ENCODE measurements at regions not wholly inside any gene's neighbourhood (a gene's known extent, or its start where the extent isn't known, plus 50 kb on each side); places are given as distances from the start of the nearest gene placed in this dataset.
A peak's percentile ranks its signal among the peaks of the same experiment; 100 is the strongest.

DNA sequence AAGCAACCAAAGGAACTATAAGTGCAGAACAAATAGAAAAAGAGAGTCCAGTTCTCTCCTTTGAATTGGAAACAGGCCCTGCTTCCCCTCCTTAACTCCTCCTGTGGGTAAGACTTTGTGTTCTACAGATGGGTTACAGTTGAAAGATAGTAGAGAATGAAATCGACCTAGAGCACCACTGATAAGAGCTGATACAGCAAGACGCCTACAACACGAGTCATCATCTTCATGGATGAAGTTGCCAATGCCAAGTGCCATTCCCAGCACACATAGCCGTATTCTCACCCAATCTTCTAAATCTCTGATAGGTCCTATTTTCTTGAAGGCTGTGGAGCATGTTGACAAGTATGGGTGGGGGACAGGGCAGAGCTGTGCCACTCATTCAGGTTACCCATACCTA, 99.8 kb upstream of the CAMK1G start:
- Histone ChIP-seq H3K4me3 (ENCODE audit: low read depth, low read length) (no peak overlapping the region), H3K79me1 (ENCODE audit: low read length) (peaks cover 8% of the 10 kb centered on the region), H3K27me3 (ENCODE audit: insufficient read depth, low read length) (no peaks in the 10 kb centered on the region), H3K14ac (ENCODE audit: low read length) (no peak overlapping the region), H3K27ac (ENCODE audit: low read depth, low read length) (no peak overlapping the region), H3K9ac (ENCODE audit: low read length) (no peak overlapping the region), H3K79me2 (ENCODE audit: control insufficient read depth, insufficient read depth, low read length, poor library complexity) (peaks cover 2% of the 10 kb centered on the region), H3K4me2 (ENCODE audit: low read length) (no peak overlapping the region), H2BK5ac (ENCODE audit: low read depth, low read length, poor library complexity) (no peak overlapping the region), H3K4ac (ENCODE audit: low read depth, low read length) (no peak overlapping the region), H2AK5ac (ENCODE audit: low read length) (no peak overlapping the region), H4K91ac (ENCODE audit: low read depth, low read length) (no peak overlapping the region), H4K12ac (ENCODE audit: low read depth, low read length) (no peak overlapping the region), H2AFZ (ENCODE audit: insufficient read depth, low read length, poor library complexity) (no peak overlapping the region), H2BK12ac (ENCODE audit: low read length) (no peak overlapping the region), H3K9me3 (ENCODE audit: insufficient read depth, low read depth, low read length) (peaks cover 2% of the 10 kb centered on the region), H4K8ac (ENCODE audit: low read depth, low read length) (no peak overlapping the region), H3K4me1 (ENCODE audit: control insufficient read depth in 1 of 2, insufficient read depth in 2 of 2, low read length in 2 of 2) (peaks cover 4 to 9% of the 10 kb centered on the region in 2 experiments), H3K18ac (ENCODE audit: low read length) (no peak overlapping the region), H2BK120ac (ENCODE audit: insufficient read depth, low read length, poor library complexity) (no peak overlapping the region), H3K23ac (ENCODE audit: low read length) (no peak overlapping the region), H3K36me3 (ENCODE audit: control insufficient read depth in 1 of 2, insufficient read depth in 2 of 2, low read length in 2 of 2) (no peaks in the 10 kb centered on the region)
- DNase-seq = no peak
- no CpG with 5 or more reads among the region's 4 CpGs for WGBS (ENCODE audit: extremely low coverage, insufficient coverage, insufficient read length)

DNA sequence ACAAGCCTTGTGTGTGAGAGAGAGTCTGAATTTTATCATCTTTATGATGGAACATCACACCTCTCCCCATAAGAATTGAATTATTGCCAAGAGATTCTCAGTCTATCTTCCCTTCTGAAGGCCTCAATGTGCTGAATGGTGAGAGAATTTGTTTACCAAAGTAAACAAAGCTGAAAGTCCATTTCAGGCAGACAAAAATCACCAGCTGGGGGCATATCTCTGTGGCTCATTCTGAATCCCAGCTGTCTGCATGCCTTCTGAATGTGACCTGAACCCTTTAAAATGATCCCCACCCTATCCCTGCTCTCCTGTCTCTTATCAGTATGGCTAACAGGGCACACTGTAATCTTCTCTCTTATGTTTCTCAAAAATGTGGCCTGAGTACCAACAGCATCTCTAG, 99.1 kb upstream of the CAMK1G start:
- DNase-seq = no peak
- no peak overlapping the region for H2BK12ac ChIP-seq (ENCODE audit: low read length)
- H4K8ac ChIP-seq (ENCODE audit: low read depth, low read length) = no peak overlapping the region
- no peak overlapping the region for H4K91ac ChIP-seq (ENCODE audit: low read depth, low read length)
- H3K79me1 ChIP-seq (ENCODE audit: low read length) = peaks cover 2% of the 10 kb centered on the region
- no peak overlapping the region for H3K4me2 ChIP-seq (ENCODE audit: low read length)
- no peak overlapping the region for H3K23ac ChIP-seq (ENCODE audit: low read length)
- H2BK5ac ChIP-seq (ENCODE audit: low read depth, low read length, poor library complexity) = no peak overlapping the region
- no peaks in the 10 kb centered on the region for H3K27me3 ChIP-seq (ENCODE audit: insufficient read depth, low read length)
- no peak overlapping the region for H2AFZ ChIP-seq (ENCODE audit: insufficient read depth, low read length, poor library complexity)
- H3K9ac ChIP-seq (ENCODE audit: low read length) = no peak overlapping the region
- peaks cover 0 to 4% of the 10 kb centered on the region in 2 experiments for H3K4me1 ChIP-seq (ENCODE audit: control insufficient read depth in 1 of 2, insufficient read depth in 2 of 2, low read length in 2 of 2)
- H4K12ac ChIP-seq (ENCODE audit: low read depth, low read length) = no peak overlapping the region
- H3K27ac ChIP-seq (ENCODE audit: low read depth, low read length) = no peak overlapping the region
- H2BK120ac ChIP-seq (ENCODE audit: insufficient read depth, low read length, poor library complexity) = no peak overlapping the region
- H3K4me3 ChIP-seq (ENCODE audit: low read depth, low read length) = no peak overlapping the region
- no peak overlapping the region for H3K18ac ChIP-seq (ENCODE audit: low read length)
- no peak overlapping the region for H3K14ac ChIP-seq (ENCODE audit: low read length)
- H3K9me3 ChIP-seq (ENCODE audit: insufficient read depth, low read depth, low read length) = peaks cover 2% of the 10 kb centered on the region
- H3K4ac ChIP-seq (ENCODE audit: low read depth, low read length) = no peak overlapping the region
- no peaks in the 10 kb centered on the region for H3K36me3 ChIP-seq (ENCODE audit: control insufficient read depth in 1 of 2, insufficient read depth in 2 of 2, low read length in 2 of 2)
- no peak overlapping the region for H2AK5ac ChIP-seq (ENCODE audit: low read length)
- H3K79me2 ChIP-seq (ENCODE audit: control insufficient read depth, insufficient read depth, low read length, poor library complexity) = no peaks in the 10 kb centered on the region

DNA sequence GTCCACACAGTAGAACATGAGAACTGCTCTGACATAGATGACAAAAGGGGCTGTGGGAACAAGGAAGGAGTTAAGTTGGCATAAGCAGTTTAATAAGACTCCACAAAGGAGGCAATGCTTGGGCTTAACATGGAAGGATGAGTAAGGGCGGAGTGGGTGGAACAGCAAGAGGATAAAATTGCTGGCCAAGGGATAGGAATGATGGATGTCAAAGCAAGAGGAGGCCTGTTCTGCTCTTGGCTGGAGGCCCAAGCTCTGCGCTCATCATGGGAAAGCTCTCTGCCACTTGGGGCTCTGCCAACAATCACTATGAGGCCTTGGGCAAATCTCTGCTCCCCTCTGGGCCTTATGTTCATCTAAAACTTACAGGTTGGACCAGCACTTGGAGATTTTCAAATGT, 98.3 kb upstream of the CAMK1G start:
- WGBS (ENCODE audit: extremely low coverage, insufficient coverage, insufficient read length) = no CpG with 5 or more reads among the region's 2 CpGs
- Histone ChIP-seq H3K4me3 (ENCODE audit: low read depth, low read length) (no peak overlapping the region), H3K27ac (ENCODE audit: low read depth, low read length) (no peak overlapping the region)

DNA sequence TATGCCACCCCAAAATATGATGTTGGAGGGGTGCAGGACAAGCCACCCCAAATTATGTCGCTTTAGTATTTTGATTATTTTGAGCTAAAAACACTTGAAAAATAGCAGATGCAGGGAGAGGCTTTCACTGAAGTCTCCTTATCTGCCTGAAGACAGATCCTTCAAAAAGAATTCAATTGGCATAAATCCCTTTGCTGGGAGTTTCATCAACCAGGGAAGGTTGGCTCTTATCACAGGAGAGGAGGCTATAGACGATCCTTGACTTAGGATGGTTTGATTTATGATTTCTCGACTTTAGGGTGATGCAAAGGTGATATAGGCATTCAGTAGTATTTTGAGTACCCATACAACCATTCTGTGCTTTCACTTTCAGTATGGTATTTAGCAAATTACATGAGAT, 97.8 kb upstream of the CAMK1G start:
- no peak overlapping the region for H3K4me3 ChIP-seq (ENCODE audit: low read depth, low read length)
- H3K36me3 ChIP-seq (ENCODE audit: control insufficient read depth in 1 of 2, insufficient read depth in 2 of 2, low read length in 2 of 2) = no peaks in the 10 kb centered on the region
- no peaks in the 10 kb centered on the region for H3K79me1 ChIP-seq (ENCODE audit: low read length)
- H2AFZ ChIP-seq (ENCODE audit: insufficient read depth, low read length, poor library complexity) = no peak overlapping the region
- DNase-seq = no peak
- no peak overlapping the region for H3K14ac ChIP-seq (ENCODE audit: low read length)
- H4K91ac ChIP-seq (ENCODE audit: low read depth, low read length) = no peak overlapping the region
- H3K4me1 ChIP-seq (ENCODE audit: control insufficient read depth in 1 of 2, insufficient read depth in 2 of 2, low read length in 2 of 2) = peaks cover 0 to 3% of the 10 kb centered on the region in 2 experiments
- no CpG with 5 or more reads among the region's 3 CpGs for WGBS (ENCODE audit: extremely low coverage, insufficient coverage, insufficient read length)
- H4K12ac ChIP-seq (ENCODE audit: low read depth, low read length) = no peak overlapping the region
- H3K18ac ChIP-seq (ENCODE audit: low read length) = no peak overlapping the region
- H3K23ac ChIP-seq (ENCODE audit: low read length) = no peak overlapping the region
- no peak overlapping the region for H3K9ac ChIP-seq (ENCODE audit: low read length)
- no peaks in the 10 kb centered on the region for H3K79me2 ChIP-seq (ENCODE audit: control insufficient read depth, insufficient read depth, low read length, poor library complexity)
- peaks cover 2% of the 10 kb centered on the region for H3K9me3 ChIP-seq (ENCODE audit: insufficient read depth, low read depth, low read length)
- H2BK120ac ChIP-seq (ENCODE audit: insufficient read depth, low read length, poor library complexity) = no peak overlapping the region
- H3K4me2 ChIP-seq (ENCODE audit: low read length) = no peak overlapping the region
- no peak overlapping the region for H3K4ac ChIP-seq (ENCODE audit: low read depth, low read length)
- H2AK5ac ChIP-seq (ENCODE audit: low read length) = no peak overlapping the region
- no peak overlapping the region for H2BK5ac ChIP-seq (ENCODE audit: low read depth, low read length, poor library complexity)
- no peak overlapping the region for H2BK12ac ChIP-seq (ENCODE audit: low read length)
- no peak overlapping the region for H3K27ac ChIP-seq (ENCODE audit: low read depth, low read length)
- H3K27me3 ChIP-seq (ENCODE audit: insufficient read depth, low read length) = no peaks in the 10 kb centered on the region
- H4K8ac ChIP-seq (ENCODE audit: low read depth, low read length) = no peak overlapping the region

More for the DNA sequence above, 98.3 kb upstream of the CAMK1G start:
- Histone ChIP-seq H3K4me1 (ENCODE audit: control insufficient read depth in 1 of 2, insufficient read depth in 2 of 2, low read length in 2 of 2) (peaks cover 0 to 4% of the 10 kb centered on the region in 2 experiments), H3K23ac (ENCODE audit: low read length) (no peak overlapping the region), H2AK5ac (ENCODE audit: low read length) (no peak overlapping the region), H2BK5ac (ENCODE audit: low read depth, low read length, poor library complexity) (no peak overlapping the region), H2BK120ac (ENCODE audit: insufficient read depth, low read length, poor library complexity) (no peak overlapping the region), H3K4ac (ENCODE audit: low read depth, low read length) (no peak overlapping the region), H3K9me3 (ENCODE audit: insufficient read depth, low read depth, low read length) (peaks cover 2% of the 10 kb centered on the region), H3K27me3 (ENCODE audit: insufficient read depth, low read length) (no peaks in the 10 kb centered on the region), H3K79me1 (ENCODE audit: low read length) (peaks cover 1% of the 10 kb centered on the region), H3K4me2 (ENCODE audit: low read length) (no peak overlapping the region), H3K18ac (ENCODE audit: low read length) (no peak overlapping the region), H3K9ac (ENCODE audit: low read length) (no peak overlapping the region), H3K14ac (ENCODE audit: low read length) (no peak overlapping the region), H3K36me3 (ENCODE audit: control insufficient read depth in 1 of 2, insufficient read depth in 2 of 2, low read length in 2 of 2) (no peaks in the 10 kb centered on the region), H2BK12ac (ENCODE audit: low read length) (no peak overlapping the region), H4K12ac (ENCODE audit: low read depth, low read length) (no peak overlapping the region), H3K79me2 (ENCODE audit: control insufficient read depth, insufficient read depth, low read length, poor library complexity) (no peaks in the 10 kb centered on the region), H4K8ac (ENCODE audit: low read depth, low read length) (no peak overlapping the region), H2AFZ (ENCODE audit: insufficient read depth, low read length, poor library complexity) (no peak overlapping the region), H4K91ac (ENCODE audit: low read depth, low read length) (peak overlapping the region; percentile 13)
- DNase-seq = no peak
